ENCODE measurements at regions not wholly inside any gene's neighbourhood (a gene's known extent, or its start where the extent isn't known, plus 50 kb on each side); places are given as distances from the start of the nearest gene placed in this dataset.

GRCh38 chr6:41429506-41430504 lies 94.4 kb downstream of the NCR2 start:
- DNase-seq = no peak

DNA sequence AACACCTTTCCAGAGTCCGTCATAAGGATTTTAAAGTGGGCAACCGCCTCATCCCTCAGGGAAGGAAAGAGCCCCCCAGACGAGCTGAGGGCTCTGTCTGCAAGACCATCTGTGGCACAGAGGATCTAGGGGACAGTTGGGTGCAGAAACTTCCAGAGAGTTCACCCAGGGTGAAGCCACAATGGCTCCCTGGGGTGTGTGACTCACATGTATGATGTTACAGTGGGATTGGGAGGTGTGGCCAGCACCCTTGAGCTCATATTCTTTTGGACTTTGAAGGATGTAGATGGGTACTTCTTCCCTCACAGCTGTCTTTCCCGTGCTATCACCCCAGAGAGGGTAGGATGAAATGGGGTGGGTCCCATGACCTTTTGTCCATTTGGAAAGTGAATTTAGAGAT lies 95.5 kb downstream of the NCR2 start:
- no peak for DNase-seq

DNA sequence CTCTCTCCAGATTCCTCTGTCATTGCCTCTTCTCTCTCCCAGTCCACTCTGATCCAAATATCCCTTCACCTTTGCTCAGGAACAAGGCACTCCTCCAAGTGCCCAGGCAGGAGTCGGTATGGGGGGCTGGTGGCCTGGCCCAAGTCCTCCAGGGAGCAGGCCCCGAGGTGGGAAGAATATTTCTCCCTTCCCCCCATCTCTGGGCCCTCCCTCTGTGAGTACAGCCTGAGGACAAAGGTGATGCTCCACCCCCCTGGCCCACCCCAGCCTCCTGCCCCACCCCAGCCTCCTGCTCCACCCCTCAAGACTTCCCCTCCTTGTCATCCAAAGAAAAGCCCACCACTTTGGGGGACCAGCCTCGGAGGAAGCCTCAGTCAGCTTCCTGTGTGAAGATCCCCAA lies 96.9 kb downstream of the NCR2 start:
- no peak for DNase-seq

DNA sequence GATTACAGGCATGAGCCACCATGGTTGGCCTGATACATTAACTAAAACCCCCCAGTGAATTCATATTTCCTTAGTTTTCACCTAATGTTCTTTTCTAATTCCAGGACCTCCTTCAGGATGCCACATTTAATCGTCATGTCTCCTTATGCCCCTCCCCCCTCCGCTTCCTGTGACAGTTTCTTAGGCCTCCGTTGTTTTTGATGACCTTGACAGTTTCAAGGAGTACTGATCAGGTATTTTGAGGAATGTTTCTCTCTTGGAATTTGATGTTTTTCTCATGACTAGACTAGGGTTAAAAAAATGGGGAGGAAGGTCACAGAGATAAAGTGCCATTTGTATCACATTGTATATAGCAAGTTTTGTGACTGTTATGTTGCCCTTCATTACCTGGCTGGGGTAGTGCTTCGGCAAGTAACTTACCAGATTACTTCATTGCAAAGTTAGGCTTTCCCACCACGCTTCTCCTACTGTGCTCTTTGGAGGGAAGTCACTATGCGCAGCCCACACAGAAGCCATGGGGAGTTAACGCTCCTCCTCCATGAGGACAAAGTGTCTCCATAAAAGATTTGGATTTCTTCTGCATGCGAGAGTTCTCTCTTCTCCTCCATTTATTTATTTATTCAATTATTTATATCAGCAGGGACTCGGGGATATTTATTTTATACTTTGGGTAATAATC lies 99.5 kb downstream of the NCR2 start:
- no peak for DNase-seq

GRCh38 chr6:41437604-41438003 lies 102.2 kb downstream of the NCR2 start:
- DNase-seq = no peak

DNA sequence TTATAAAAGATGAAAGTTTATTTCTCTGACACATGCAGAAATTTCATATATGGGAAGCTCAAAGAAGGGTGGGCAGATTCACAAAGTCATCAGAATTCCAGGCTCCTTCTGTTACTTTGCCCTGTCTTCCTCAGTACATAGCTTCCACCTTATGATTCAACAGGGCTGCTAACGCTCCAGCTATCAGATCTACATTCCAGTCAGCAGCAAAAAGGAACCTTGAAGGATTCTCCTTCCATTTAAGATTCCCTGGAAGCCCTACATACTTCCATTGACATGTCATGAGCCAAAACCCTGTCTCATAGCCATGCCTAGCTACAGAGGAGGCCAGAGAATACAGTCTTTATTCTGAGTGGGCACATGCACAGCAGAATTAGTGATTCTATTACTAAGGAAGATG lies 103.3 kb downstream of the NCR2 start:
- no peak for DNase-seq

DNA sequence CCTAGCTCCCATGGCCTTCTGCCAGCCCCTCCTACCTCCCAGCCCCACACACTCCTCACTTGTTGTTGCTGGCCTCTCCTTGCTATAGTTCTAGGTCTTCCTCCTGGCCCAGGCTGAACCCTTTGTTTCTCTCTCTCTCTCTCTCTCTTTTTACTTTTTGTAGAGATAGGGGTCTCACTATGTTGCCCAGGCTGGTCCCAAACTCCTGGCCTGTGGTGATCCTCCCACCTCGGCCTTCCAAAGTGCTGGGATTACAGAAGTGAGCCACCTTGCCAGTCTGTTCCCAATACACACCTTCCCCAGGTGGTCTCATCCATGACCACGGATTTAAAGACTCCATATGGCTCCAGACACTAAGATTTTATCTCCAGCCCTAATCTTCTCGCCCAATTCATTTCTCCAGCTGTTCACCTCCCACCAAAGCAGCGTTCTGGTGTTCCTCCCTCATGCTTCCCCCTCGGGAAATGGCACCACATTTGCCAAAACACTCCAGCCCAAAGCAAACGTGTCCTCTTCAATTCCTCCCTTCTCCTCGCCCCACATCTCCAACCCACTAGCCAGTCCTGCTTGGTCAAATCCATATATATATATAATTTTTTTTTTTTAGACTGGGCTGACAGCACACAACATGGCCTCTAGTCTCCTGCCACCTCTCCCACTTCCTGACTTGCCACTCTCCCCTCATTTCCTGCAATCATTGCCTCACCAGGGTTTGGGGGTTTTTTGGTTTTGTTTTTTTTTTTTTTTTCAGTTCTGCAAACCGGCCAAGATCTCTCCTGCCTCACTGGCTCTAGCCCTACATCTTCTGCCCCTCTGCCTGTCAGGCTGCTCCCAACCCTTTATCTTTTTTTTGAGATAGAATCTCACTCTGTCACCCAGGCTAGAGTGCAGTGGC lies 104.4 kb downstream of the NCR2 start:
- DNase-seq = no peak

DNA sequence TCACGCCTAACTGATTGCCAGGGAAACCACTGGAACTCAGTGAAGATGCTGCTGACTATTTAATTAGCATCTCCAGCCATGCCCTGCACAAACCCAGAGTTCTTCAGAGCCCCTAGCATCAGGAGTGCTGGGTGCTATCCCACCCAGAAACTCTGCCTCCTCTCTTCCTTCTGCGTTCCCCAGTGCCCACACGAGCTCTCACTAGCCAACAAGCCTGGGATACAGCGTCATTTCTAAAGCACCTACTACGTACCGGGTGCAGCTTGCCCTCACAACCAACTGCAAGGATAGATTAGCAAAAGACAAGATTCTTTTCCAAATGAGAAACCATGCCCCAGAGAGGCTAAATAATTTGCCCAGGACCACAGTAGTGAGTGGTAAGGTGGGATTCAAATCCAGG lies 105.2 kb upstream of the FOXP4 start:
- no peak for DNase-seq

GRCh38 chr6:41441598-41442351 lies 104.4 kb upstream of the FOXP4 start:
- DNase-seq = no peak

DNA sequence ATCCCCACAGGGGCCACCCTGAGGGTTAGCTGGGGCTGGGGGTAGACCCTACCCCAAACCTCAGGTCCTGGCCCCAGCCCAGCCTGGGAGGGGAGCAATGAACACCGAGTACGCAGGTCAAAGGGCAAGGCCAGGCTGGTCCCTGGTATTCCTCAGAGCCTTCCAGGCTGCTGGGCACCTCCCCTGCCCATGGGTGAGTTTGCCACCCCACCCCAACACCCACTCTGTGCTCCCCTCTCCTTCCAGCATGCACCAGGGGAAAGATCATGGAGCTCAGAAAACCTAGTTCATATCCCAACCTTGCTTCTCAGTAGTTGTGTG lies 103.9 kb upstream of the FOXP4 start:
- DNase-seq = no peak

DNA sequence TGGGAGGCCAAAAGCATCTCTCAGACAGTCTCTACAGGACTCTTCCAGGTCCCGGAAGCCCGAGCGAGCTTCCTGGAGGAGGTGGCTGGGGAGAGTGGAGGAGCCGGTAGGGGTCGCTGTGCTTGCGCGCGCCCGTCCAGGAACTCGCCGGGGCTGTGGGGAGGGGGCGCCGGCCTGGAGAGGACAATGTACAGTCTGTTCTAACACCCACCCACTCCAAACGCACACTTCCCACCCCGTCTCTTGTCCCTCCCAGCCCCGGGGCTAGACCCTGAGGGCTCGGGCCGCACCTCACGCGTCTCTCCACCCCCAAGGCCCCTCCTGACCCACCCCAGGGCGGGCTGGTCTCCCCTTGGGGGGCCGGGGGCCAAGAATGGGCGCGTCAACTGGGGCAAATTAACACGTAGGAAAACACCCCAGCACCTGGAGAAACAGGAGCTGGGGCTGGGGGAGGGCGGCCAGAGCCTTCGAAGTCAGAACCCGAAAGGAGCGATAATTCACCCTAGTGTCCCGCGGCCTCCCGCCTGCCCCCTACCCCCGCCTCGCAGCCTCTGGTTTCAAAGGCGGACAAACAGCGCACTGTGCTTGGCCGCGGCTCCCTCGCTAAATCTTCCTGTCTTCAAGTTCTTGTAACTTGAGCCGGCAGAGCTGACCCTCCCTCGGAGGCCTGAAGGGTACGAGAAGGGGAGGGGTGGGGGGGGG lies 103.2 kb upstream of the FOXP4 start:
- DNase-seq = no peak

DNA sequence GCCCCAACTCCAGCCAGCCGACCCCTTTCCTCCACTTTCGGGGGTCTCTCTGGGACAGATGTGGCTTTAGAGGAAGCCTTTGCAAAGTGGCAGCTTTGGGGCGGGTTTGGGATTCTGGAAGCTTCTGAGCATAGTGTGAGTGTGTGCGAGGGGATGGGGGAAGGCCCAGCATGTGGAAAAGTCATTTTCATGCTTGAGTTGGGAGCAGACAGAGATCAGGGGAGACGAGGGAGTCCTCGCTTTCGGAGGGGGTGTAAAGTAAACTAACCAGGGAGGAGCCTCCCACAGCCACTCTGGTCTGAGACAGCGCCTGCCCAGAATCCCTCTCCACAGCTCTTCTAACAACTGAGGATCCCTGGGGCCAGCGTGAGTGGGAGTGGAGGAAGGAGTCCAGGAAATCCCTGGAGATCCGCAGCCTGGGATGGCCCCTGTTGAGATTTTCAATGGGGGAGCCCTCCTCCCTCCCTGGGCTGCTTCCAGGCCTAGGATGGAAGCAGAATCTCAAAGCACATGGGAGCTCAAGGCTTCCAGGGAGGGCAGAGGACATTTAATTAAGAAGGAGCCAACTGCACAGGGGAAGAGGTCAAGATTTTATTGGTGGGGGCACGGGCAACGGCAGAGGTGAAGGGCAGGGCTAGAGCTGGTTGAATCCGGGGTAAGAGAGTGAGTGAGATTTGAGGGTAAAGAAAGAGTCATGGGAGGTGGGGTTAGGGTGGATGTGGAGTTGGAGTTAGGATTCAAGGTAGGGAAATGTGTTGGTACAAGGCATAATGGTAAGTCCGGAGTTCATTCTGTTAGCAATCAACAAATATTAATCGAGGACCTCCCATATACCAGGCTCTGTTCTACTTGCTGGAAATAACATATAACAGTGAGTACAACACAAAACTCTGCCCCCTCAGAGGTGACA lies 102.3 kb upstream of the FOXP4 start:
- DNase-seq = no peak

- no peak for DNase-seq
Observed at GRCh38 chr6:41445261-41445660, 100.9 kb upstream of the FOXP4 start.

DNA sequence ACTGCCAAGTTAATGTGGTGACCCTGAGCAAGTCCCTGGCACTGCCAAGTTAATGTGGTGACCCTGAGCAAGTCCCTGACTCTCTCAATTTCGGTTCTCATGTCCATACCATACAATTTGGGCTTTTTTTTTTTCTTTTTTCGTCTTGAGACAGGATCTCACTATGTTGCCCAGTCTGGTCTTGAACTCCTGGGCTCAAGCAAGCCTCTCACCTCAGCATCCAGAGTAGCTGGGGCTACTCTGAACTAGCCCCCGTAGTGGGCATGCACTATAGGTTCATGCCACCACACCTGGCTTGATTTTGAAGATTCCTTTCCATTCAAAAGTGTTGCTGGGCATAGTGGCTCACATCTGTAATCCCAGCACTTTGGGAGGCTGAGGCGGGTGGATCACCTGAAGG lies 100.0 kb upstream of the FOXP4 start:
- no peak for DNase-seq

- no peak for DNase-seq
Observed at GRCh38 chr6:41446907-41447545, 99.2 kb upstream of the FOXP4 start.

GRCh38 chr6:41448256-41448655 lies 97.9 kb upstream of the FOXP4 start:
- no peak for DNase-seq

GRCh38 chr6:41449399-41450245 lies 96.6 kb upstream of the FOXP4 start:
- no peak for DNase-seq

DNA sequence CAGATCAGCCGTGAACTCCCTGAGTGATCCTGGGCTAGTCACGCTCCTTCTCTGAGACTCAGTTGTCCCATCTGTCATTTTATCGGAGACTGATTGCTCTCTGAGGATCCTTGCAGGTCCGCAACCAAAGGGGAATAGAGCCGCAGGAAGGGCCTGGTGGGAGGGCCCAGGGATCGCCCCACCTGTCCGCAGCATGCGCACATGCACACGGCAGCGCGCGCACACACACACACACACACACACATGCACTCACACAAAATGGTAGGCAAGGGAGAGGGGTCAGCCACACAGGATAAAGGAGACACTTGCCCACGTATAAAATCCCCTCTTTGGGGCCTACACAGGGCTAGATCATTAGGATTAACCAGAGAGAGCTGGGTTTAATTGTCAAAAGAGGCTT lies 95.6 kb upstream of the FOXP4 start:
- no peak for DNase-seq

- DNase-seq = no peak
Observed at GRCh38 chr6:41451039-41451438, 95.1 kb upstream of the FOXP4 start.

All from KG1 (cell line).